Thyroid gland (tissue), 4 donors: ENCODE measurements at regions not wholly inside any gene's neighbourhood (a gene's known extent, or its start where the extent isn't known, plus 50 kb on each side); places are given as distances from the start of the nearest gene placed in this dataset.

Experiments used
- CTCF ChIP-seq, 6 experiments: fragments of 200-600 bp in 3 of 6; fragments of 450-650 bp in 3 of 6; sonication (generic) in 3 of 6; IDR thresholded peaks; one replicate each; pipeline ENCODE4 v1.5.1; 2016 to 2019; ENCODE audit warnings: antibody characterized with exemption in 6 of 6, mild to moderate bottlenecking in 2 of 6, inconsistent platforms in 1 of 6, moderate library complexity in 1 of 6
- POLR2A ChIP-seq, 2 donors: fragments of 450-650 bp; IDR thresholded peaks; one replicate each; pipeline ENCODE4 v1.6.1; 2017; ENCODE audit warnings: antibody characterized with exemption in 2 of 2, mild to moderate bottlenecking in 2 of 2, moderate library complexity in 1 of 2

- TF ChIP-seq POLR2A (IDR thresholded peaks at IDR 0.05): no peak
- no peak for TF ChIP-seq CTCF (IDR thresholded peaks at IDR 0.05)
Observed at GRCh38 chr16:6146356-6146755, 1048.8 kb upstream of the EEF2KMT start.
